ENCODE measurements at regions not wholly inside any gene's neighbourhood (a gene's known extent, or its start where the extent isn't known, plus 50 kb on each side); places are given as distances from the start of the nearest gene placed in this dataset.

- no peaks in the 10 kb centered on the region for H3K27me3 ChIP-seq (ENCODE audit: insufficient read depth, insufficient read length)
- DNase-seq (ENCODE audit: low read depth, low spot score): peak; percentile 42
- TF ChIP-seq ZNF274 (IDR thresholded peaks at IDR 0.05; ENCODE audit: low read depth, low read length): no peak
- TF ChIP-seq SUZ12 (IDR thresholded peaks at IDR 0.05; ENCODE audit: extremely low read depth, insufficient read depth, insufficient read length): no peak
- no peak for TF ChIP-seq YY1 (IDR thresholded peaks at IDR 0.05; ENCODE audit: insufficient read depth, insufficient read length)
Measured at GRCh38 chr20:52083627-52084232, 107.8 kb downstream of the ZFP64 start.

GRCh38 chr20:52082612-52083011 lies 109.0 kb downstream of the ZFP64 start:
- peaks cover 15% of the 10 kb centered on the region for H3K9me3 ChIP-seq (ENCODE audit: insufficient read depth, low read length)
- peaks cover 41% of the 10 kb centered on the region for H3K36me3 ChIP-seq (ENCODE audit: insufficient read depth, insufficient read length, low read length)
- no peaks in the 10 kb centered on the region for H3K4me1 ChIP-seq (ENCODE audit: insufficient read depth, insufficient read length)
- H3K4me3 ChIP-seq (ENCODE audit: insufficient read length, low read depth): no peak overlapping the region
- DNase-seq (ENCODE audit: low read depth, low spot score): no peak
- TF ChIP-seq SUZ12 (IDR thresholded peaks at IDR 0.05; ENCODE audit: extremely low read depth, insufficient read depth, insufficient read length) (no peak), YY1 (IDR thresholded peaks at IDR 0.05; ENCODE audit: insufficient read depth, insufficient read length) (no peak), ZNF274 (IDR thresholded peaks at IDR 0.05; ENCODE audit: low read depth, low read length) (no peak)
- no peak overlapping the region for H3K9ac ChIP-seq (ENCODE audit: insufficient read length, low read depth)
- no peaks in the 10 kb centered on the region for H3K27me3 ChIP-seq (ENCODE audit: insufficient read depth, insufficient read length)

More at GRCh38 chr20:52083627-52084232, 107.8 kb downstream of the ZFP64 start:
- Histone ChIP-seq H3K9ac (ENCODE audit: insufficient read length, low read depth) (no peak overlapping the region), H3K4me1 (ENCODE audit: insufficient read depth, insufficient read length) (no peaks in the 10 kb centered on the region), H3K4me3 (ENCODE audit: insufficient read length, low read depth) (no peak overlapping the region), H3K9me3 (ENCODE audit: insufficient read depth, low read length) (peaks cover 26% of the 10 kb centered on the region), H3K36me3 (ENCODE audit: insufficient read depth, insufficient read length, low read length) (peaks cover 52% of the 10 kb centered on the region)

- Histone ChIP-seq H3K27me3 (ENCODE audit: insufficient read depth, insufficient read length) (no peaks in the 10 kb centered on the region), H3K36me3 (ENCODE audit: insufficient read depth, insufficient read length, low read length) (peaks cover 33% of the 10 kb centered on the region), H3K9me3 (ENCODE audit: insufficient read depth, low read length) (peaks cover 7% of the 10 kb centered on the region), H3K9ac (ENCODE audit: insufficient read length, low read depth) (no peak overlapping the region), H3K4me1 (ENCODE audit: insufficient read depth, insufficient read length) (no peaks in the 10 kb centered on the region), H3K4me3 (ENCODE audit: insufficient read length, low read depth) (no peak overlapping the region)
- TF ChIP-seq YY1 (IDR thresholded peaks at IDR 0.05; ENCODE audit: insufficient read depth, insufficient read length) (no peak), ZNF274 (IDR thresholded peaks at IDR 0.05; ENCODE audit: low read depth, low read length) (no peak), SUZ12 (IDR thresholded peaks at IDR 0.05; ENCODE audit: extremely low read depth, insufficient read depth, insufficient read length) (no peak)
- DNase-seq (ENCODE audit: low read depth, low spot score): no peak
Measured at GRCh38 chr20:52081791-52082190, 109.8 kb downstream of the ZFP64 start.

- H3K36me3 ChIP-seq (ENCODE audit: insufficient read depth, insufficient read length, low read length): peaks cover 31% of the 10 kb centered on the region
- H3K9ac ChIP-seq (ENCODE audit: insufficient read length, low read depth): no peak overlapping the region
- TF ChIP-seq YY1 (IDR thresholded peaks at IDR 0.05; ENCODE audit: insufficient read depth, insufficient read length) (no peak), SUZ12 (IDR thresholded peaks at IDR 0.05; ENCODE audit: extremely low read depth, insufficient read depth, insufficient read length) (no peak), ZNF274 (IDR thresholded peaks at IDR 0.05; ENCODE audit: low read depth, low read length) (no peak)
- no peaks in the 10 kb centered on the region for H3K4me1 ChIP-seq (ENCODE audit: insufficient read depth, insufficient read length)
- peaks cover under 1% of the 10 kb centered on the region; the same call in 1 of the 2 replicates for H3K9me3 ChIP-seq (ENCODE audit: insufficient read depth, low read length)
- H3K4me3 ChIP-seq (ENCODE audit: insufficient read length, low read depth): no peak overlapping the region
- no peaks in the 10 kb centered on the region for H3K27me3 ChIP-seq (ENCODE audit: insufficient read depth, insufficient read length)
- DNase-seq (ENCODE audit: low read depth, low spot score): no peak
Measured at GRCh38 chr20:52081066-52081465, 110.5 kb downstream of the ZFP64 start.

- H3K36me3 ChIP-seq (ENCODE audit: insufficient read depth, insufficient read length, low read length): peaks cover 15% of the 10 kb centered on the region
- TF ChIP-seq SUZ12 (IDR thresholded peaks at IDR 0.05; ENCODE audit: extremely low read depth, insufficient read depth, insufficient read length) (no peak), YY1 (IDR thresholded peaks at IDR 0.05; ENCODE audit: insufficient read depth, insufficient read length) (no peak), ZNF274 (IDR thresholded peaks at IDR 0.05; ENCODE audit: low read depth, low read length) (no peak)
Measured at GRCh38 chr20:52078289-52078688, 113.3 kb downstream of the ZFP64 start.

GRCh38 chr20:52076164-52076563 lies 115.4 kb downstream of the ZFP64 start:
- DNase-seq (ENCODE audit: low read depth, low spot score): no peak
- TF ChIP-seq YY1 (IDR thresholded peaks at IDR 0.05; ENCODE audit: insufficient read depth, insufficient read length): no peak
- no peak for TF ChIP-seq ZNF274 (IDR thresholded peaks at IDR 0.05; ENCODE audit: low read depth, low read length)
- TF ChIP-seq SUZ12 (IDR thresholded peaks at IDR 0.05; ENCODE audit: extremely low read depth, insufficient read depth, insufficient read length): no peak

More at GRCh38 chr20:52078289-52078688, 113.3 kb downstream of the ZFP64 start:
- H3K27me3 ChIP-seq (ENCODE audit: insufficient read depth, insufficient read length): no peaks in the 10 kb centered on the region
- no peaks in the 10 kb centered on the region for H3K9me3 ChIP-seq (ENCODE audit: insufficient read depth, low read length)
- H3K9ac ChIP-seq (ENCODE audit: insufficient read length, low read depth): no peak overlapping the region
- no peak for DNase-seq (ENCODE audit: low read depth, low spot score)
- H3K4me1 ChIP-seq (ENCODE audit: insufficient read depth, insufficient read length): no peaks in the 10 kb centered on the region
- H3K4me3 ChIP-seq (ENCODE audit: insufficient read length, low read depth): no peak overlapping the region

GRCh38 chr20:52075400-52075799 lies 116.2 kb downstream of the ZFP64 start:
- no peak for DNase-seq (ENCODE audit: low read depth, low spot score)
- peaks cover 6% of the 10 kb centered on the region for H3K36me3 ChIP-seq (ENCODE audit: insufficient read depth, insufficient read length, low read length)
- TF ChIP-seq SUZ12 (IDR thresholded peaks at IDR 0.05; ENCODE audit: extremely low read depth, insufficient read depth, insufficient read length) (no peak), ZNF274 (IDR thresholded peaks at IDR 0.05; ENCODE audit: low read depth, low read length) (no peak), YY1 (IDR thresholded peaks at IDR 0.05; ENCODE audit: insufficient read depth, insufficient read length) (no peak)
- no peaks in the 10 kb centered on the region for H3K4me1 ChIP-seq (ENCODE audit: insufficient read depth, insufficient read length)
- H3K9me3 ChIP-seq (ENCODE audit: insufficient read depth, low read length): no peaks in the 10 kb centered on the region
- no peak overlapping the region for H3K4me3 ChIP-seq (ENCODE audit: insufficient read length, low read depth)
- no peaks in the 10 kb centered on the region for H3K27me3 ChIP-seq (ENCODE audit: insufficient read depth, insufficient read length)
- H3K9ac ChIP-seq (ENCODE audit: insufficient read length, low read depth): no peak overlapping the region

More at GRCh38 chr20:52076164-52076563, 115.4 kb downstream of the ZFP64 start:
- H3K4me1 ChIP-seq (ENCODE audit: insufficient read depth, insufficient read length): no peaks in the 10 kb centered on the region
- H3K4me3 ChIP-seq (ENCODE audit: insufficient read length, low read depth): no peak overlapping the region
- no peaks in the 10 kb centered on the region for H3K27me3 ChIP-seq (ENCODE audit: insufficient read depth, insufficient read length)
- H3K9me3 ChIP-seq (ENCODE audit: insufficient read depth, low read length): no peaks in the 10 kb centered on the region
- H3K9ac ChIP-seq (ENCODE audit: insufficient read length, low read depth): no peak overlapping the region
- peaks cover 6% of the 10 kb centered on the region for H3K36me3 ChIP-seq (ENCODE audit: insufficient read depth, insufficient read length, low read length)

Data from NT2/D1 (cell line).